ENCODE measurements at regions not wholly inside any gene's neighbourhood (a gene's known extent, or its start where the extent isn't known, plus 50 kb on each side); places are given as distances from the start of the nearest gene placed in this dataset.

GRCh38 chr7:21354284-21354683 is 73.6 kb upstream of the SP4 start:
- no peak for DNase-seq (ENCODE audit: low read depth in 4 of 4, low spot score in 3 of 4)

- no peak for DNase-seq (ENCODE audit: low read depth in 4 of 4, low spot score in 3 of 4)
These were observed 72.4 kb upstream of the SP4 start for GRCh38 chr7:21355406-21355874.

GRCh38 chr7:21356616-21357015 is 71.3 kb upstream of the SP4 start:
- DNase-seq (ENCODE audit: low read depth in 4 of 4, low spot score in 3 of 4), result no peak

- no peak for DNase-seq (ENCODE audit: low read depth in 4 of 4, low spot score in 3 of 4)
These were observed 70.5 kb upstream of the SP4 start for GRCh38 chr7:21357151-21358097.

- DNase-seq (ENCODE audit: low read depth in 4 of 4, low spot score in 3 of 4), result no peak
These were observed 69.2 kb upstream of the SP4 start for GRCh38 chr7:21358648-21359047.

- no peak for DNase-seq (ENCODE audit: low read depth in 4 of 4, low spot score in 3 of 4)
These were observed 68.7 kb upstream of the SP4 start for GRCh38 chr7:21359163-21359562.

GRCh38 chr7:21361413-21362125 is 66.3 kb upstream of the SP4 start:
- no peak for DNase-seq (ENCODE audit: low read depth in 4 of 4, low spot score in 3 of 4)

GRCh38 chr7:21364801-21365271 is 63.0 kb upstream of the SP4 start:
- no peak for DNase-seq (ENCODE audit: low read depth in 4 of 4, low spot score in 3 of 4)

GRCh38 chr7:21365866-21366624 is 61.8 kb upstream of the SP4 start:
- DNase-seq (ENCODE audit: low read depth in 4 of 4, low spot score in 3 of 4), result no peak

- no peak for DNase-seq (ENCODE audit: low read depth in 4 of 4, low spot score in 3 of 4)
These were observed 60.8 kb upstream of the SP4 start for GRCh38 chr7:21367081-21367480.

- no peak for DNase-seq (ENCODE audit: low read depth in 4 of 4, low spot score in 3 of 4)
These were observed 60.3 kb upstream of the SP4 start for GRCh38 chr7:21367537-21367936.

- no peak for DNase-seq (ENCODE audit: low read depth in 4 of 4, low spot score in 3 of 4)
These were observed 59.6 kb upstream of the SP4 start for GRCh38 chr7:21368317-21368716.

GRCh38 chr7:21370283-21370982 is 57.5 kb upstream of the SP4 start:
- DNase-seq (ENCODE audit: low read depth in 4 of 4, low spot score in 3 of 4), result no peak

GRCh38 chr7:21371360-21371759 is 56.5 kb upstream of the SP4 start:
- no peak for DNase-seq (ENCODE audit: low read depth in 4 of 4, low spot score in 3 of 4)

GRCh38 chr7:21373031-21373430 is 54.9 kb upstream of the SP4 start:
- DNase-seq (ENCODE audit: low read depth in 4 of 4, low spot score in 3 of 4), result no peak

GRCh38 chr7:21374134-21374533 is 53.7 kb upstream of the SP4 start:
- DNase-seq (ENCODE audit: low read depth in 4 of 4, low spot score in 3 of 4), result no peak

GRCh38 chr7:21377545-21377944 is 50.3 kb upstream of the SP4 start:
- DNase-seq (ENCODE audit: low read depth in 4 of 4, low spot score in 3 of 4), result no peak

Data from left renal pelvis (tissue), 4 donors.